ENCODE measurements at regions not wholly inside any gene's neighbourhood (a gene's known extent, or its start where the extent isn't known, plus 50 kb on each side); places are given as distances from the start of the nearest gene placed in this dataset.

- no peak for DNase-seq
Observed at GRCh38 chr10:125333769-125334168, 173.4 kb upstream of the CTBP2 start.

DNA sequence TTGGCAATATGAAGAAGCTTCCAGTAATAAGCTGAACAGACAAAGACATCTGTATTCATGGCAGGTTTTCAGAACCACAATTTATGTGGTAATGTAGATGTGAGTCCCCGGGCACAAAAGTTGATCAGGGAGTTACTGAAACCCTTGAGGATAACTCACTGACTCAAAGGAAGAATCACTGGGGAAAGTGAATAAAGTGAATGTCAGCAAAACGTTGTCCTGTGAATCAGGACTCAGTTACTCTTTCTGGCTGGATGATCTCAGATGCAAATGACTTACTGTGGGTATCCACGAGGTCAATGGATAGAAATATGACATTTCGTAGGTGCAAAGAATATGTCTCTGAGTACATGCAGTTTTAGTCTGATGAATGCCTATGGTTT, 172.8 kb upstream of the CTBP2 start:
- no peak for DNase-seq

DNA sequence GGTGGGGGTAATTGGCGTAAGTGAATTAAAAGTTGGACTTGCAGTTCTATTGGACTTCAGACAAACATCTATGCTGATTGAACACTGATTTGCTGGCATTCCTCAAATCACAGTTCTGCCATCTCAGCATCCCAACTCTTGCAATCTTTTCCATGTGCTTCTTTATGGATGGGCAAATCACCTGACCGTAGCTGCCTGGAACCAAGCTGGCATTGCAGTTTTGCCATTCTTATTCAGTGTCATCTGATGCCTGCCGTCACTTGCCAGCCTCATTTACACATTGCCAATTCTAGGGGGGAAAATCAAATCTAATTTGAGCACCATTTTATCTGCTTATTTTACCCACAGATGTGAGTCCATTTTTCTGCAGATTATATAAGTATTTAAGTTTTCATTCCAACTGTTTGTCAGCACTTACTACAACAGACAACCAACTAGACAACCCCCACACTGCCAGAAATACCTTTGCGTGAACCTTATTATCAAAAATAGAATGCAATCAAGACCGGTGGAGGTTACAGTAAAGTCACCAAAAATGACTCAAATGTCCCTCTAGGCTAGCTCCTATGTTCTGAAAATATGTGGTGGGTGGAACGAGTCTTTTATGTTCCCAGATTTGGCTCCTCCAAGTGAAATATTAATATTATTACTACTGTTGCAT, 172.3 kb upstream of the CTBP2 start:
- no peak for DNase-seq

DNA sequence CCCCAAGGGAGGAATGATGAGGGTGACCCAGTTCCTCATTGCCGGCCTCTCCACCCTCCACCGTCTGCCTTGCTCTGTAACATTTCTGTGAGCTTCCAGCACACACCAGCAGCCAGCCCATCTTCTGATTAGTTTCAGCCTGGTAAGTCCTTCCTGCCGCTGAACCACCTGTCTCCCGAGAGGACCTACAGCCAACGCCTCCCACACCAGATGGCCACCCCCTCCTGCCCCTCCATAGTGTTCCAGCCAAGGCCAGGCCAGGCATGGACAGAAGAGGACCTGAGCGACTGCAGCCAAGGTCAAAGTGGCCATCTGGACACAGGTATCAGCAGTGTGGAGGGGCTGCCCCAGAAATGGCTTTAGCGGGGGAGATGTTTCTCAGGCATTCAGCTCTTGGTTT, 170.7 kb upstream of the CTBP2 start:
- DNase-seq, result no peak

DNA sequence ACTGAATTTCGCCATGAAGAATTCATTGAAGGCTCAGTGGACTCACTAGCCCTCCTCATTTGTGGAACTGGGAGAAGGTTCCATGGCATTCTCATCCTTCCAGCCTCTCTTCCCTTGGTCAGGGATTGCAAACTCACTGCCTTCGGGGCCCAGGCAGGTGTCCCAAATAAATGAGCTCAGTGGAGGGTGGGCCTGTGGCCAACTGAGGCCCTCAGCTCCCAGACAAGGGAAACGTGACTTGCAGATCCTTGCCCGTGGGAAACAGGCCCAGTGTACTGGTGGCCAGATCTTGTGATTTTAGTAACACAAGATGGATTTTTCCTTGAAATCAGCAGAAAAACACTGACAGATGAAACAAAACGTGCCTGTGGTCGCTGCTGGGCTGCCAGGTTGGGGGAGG, 168.7 kb upstream of the CTBP2 start:
- no peak for DNase-seq

DNA sequence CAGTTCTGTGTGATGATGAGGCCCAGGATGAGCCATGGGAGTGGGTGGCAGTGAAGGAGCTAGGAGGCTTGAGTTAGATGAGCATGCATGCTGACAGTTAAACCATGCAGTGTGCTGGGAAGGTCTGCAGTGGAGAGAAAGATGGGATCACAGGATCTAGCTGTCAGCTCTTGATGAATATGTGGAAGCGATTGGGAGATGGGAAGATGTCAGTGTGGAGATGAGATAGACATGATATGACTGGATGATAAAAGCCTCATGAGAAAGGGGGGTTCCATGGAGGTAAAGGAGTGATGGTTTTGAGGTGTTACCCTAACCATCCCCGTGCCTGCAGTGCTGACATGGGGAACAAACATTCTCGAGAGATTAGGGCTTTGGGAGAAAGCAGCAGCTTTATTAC, 165.0 kb upstream of the CTBP2 start:
- no peak for DNase-seq

GRCh38 chr10:125316436-125316835, 156.1 kb upstream of the CTBP2 start:
- no peak for DNase-seq

DNA sequence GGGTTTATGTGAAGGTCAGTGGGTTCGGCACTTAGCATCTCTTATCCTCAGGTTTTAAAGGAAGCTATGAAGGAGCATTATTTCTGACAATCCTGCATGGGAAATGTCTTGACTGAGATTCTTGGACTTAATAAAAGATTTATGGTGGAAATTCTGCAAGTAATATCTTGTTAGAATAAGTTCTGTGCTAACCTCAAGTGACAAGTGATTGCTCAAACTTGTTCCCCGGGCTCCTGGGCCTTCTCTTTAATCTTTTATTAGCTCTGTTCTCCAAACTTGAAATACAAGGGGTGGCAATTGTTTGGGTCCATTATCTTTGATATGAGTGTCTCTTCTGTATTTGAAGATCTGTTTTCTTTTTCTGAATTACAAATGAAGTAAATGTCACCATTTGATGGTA, 140.6 kb upstream of the CTBP2 start:
- no peak for DNase-seq

DNA sequence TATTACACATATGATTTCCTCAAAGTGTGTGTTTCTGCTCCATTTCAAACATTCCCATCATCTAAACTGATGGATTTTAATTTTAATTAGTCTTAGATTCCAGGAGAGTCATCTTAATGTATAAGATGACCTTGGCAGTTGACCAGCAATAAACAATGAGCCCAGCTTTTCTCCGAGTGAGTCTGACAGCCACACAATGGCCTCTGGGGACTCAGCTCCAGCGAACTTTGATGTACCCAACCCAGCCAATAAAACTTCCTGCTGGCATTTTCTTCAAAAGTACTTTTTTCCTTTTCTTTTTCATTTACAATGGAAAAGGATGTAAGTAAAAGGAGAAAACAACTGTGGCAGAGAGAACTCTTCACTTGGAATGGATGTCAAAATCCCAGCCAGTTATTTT, 139.1 kb upstream of the CTBP2 start:
- no peak for DNase-seq

DNA sequence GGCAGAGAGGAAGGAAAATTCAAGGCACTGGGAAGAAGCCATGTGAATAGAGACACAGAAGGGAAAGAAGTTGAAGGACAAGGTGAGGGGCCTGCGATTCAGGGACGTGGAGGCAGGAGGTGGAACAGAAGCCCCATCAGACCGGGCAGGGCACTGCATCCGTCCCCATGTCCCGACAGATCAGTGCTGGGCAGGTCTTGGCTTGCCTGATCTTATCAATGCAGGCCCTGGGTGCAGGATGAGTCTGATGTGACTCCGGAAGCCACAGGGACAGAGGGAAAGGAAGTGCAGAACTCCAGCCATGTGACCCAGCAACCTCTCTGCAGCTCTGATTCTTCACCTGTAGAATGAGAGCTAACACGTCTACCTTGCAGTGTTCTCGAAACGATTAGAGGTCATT, 136.2 kb upstream of the CTBP2 start:
- DNase-seq, result no peak

DNA sequence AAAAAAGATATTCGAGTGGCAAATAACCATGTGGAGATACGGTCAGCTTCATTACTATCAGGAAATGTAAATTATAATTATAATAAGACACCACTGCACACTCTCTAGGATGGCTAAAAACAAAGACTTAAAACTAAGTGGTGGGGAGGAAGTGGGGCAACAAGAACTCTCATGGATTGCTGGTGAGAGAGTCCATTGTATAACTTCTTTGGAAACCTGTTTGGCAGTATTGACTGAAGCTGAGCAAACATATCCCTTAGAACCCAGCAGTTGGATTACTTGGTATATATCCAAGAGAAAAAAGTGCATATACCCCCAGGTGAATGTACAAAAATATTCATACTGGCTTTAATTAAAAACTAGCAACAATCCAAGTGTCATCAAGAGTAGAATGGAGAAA, 133.7 kb upstream of the CTBP2 start:
- DNase-seq, result no peak

- DNase-seq, result no peak
Observed at GRCh38 chr10:125291836-125292235, 131.5 kb upstream of the CTBP2 start.

- DNase-seq, result no peak
Observed at GRCh38 chr10:125289461-125289860, 129.1 kb upstream of the CTBP2 start.

DNA sequence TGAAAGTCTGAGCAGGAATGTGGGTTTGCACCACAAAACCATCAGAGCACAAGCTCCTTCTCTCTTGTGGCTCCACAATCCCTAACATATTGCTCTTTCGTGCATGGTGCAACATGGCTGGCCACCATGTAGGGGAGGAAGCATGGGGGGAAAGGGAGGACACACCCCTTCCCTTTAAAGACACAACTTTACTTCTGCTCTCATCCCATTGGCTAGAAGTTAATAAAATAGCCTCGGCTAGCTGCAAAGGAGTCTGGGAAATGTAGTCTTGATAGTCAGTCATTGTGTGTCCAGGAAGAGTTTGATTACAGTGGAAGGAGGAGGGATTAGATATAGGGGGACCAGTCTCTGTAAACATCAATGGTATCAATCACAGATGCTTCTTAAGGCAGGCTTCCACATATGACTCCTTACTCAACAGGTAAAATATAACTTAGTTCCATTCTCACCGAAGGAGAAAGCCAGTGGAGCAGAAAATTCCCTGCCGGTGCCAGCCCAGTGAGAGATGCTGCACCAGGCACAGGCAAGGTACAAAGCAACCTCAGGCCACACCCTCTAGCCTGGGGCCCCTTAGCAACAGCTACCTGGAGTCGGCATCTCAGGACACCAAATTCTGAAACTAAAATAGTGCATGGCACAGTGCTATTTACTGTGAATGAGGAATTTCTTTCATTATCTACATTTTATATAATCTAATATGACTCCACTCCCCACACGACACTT, 124.7 kb upstream of the CTBP2 start:
- DNase-seq, result no peak

- DNase-seq, result no peak
Observed at GRCh38 chr10:125283836-125284614, 123.7 kb upstream of the CTBP2 start.

DNA sequence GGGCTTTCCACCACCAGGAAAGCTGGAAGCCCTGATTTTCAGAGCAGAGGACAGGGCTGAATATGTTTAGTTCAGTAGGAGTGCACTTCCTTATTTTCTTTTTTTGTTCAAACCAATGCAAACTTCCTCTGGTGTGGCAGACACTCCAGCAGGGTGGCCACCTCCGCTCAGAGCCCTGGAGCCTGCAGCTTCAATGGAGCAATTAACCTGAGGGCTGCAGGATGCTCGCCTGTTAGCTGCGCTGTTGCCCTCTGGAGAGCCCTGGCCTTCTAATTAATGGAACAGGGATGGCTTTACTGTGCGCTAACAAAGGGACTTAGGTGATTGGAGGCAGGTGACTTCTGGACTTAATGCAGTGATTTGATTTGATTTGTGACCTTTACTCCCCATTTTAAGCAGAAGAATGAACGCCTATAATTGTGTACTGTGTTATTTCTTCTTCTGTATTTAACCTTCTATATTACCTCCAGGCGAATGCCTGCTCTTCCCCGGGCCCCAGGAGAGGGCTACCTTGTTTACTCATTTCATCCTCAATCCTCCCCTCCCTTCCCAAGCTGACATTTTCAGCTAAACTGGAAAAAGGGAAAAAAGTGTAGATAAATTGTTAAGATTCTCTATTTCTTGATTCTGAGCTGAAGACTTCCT, 123.0 kb upstream of the CTBP2 start:
- DNase-seq, result no peak

GRCh38 chr10:125281091-125281490, 120.7 kb upstream of the CTBP2 start:
- no peak for DNase-seq

GRCh38 chr10:125276133-125276532, 115.8 kb upstream of the CTBP2 start:
- DNase-seq, result no peak

DNA sequence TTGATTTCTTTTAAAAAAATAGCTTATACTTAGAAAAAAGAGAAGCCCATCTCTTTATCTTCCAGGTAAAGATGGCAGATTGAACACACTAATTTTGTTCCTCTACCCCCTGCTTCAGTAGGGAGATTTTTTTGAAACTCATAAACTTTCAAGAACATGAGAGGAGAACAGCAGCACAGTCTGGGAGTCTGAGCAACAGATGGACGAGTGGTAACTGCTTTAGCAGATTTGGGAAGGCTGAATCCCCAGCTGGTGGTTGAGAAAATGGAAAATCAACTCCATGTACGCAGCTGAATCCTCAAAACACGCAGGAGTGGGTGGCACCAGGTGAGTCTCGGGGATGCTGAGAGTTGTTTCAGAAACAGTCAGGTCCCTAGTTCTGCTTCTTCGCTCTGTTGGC, 114.6 kb upstream of the CTBP2 start:
- no peak for DNase-seq

DNA sequence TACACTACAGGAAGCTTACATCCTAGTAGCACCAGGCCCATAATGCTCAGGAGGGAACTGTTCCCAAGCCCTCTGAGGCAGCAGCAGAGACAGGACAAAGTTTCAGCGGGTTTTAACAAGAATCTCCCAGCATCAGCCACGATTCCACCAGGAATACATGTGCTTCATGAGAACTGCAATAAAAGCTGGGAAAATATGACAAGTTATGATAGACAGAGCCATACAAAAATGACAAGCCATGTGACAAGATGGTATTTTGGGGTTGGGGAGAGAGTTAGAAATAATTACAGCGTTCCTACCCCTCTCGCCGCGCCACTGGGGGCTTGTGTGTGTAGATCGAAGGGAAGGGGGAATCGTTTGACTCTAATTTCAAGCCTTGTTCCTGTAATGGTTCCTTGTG, 112.7 kb upstream of the CTBP2 start:
- no peak for DNase-seq

- DNase-seq, result no peak
Observed at GRCh38 chr10:125269716-125270115, 109.4 kb upstream of the CTBP2 start.

DNA sequence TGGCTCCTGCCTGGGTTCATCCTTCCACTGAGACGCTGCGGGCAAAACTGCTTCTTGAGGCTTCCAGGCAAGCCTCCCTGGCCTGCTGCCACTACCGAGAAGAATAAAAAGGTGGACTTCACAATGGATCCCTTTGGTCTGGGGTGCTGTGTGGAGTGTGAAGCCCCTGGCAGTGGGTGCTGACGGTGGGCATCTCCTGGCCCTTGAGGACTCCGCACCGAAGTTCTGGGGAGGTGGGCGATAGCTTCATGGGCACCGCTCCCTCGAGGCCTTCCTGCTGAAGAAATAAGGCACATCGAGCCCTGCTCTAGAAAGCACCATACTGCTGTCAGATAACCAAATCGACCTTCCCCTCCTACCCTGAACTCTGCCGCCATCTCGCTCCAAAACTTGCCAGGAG, 106.6 kb upstream of the CTBP2 start:
- DNase-seq, result no peak

- no peak for DNase-seq
Observed at GRCh38 chr10:125266541-125266940, 106.2 kb upstream of the CTBP2 start.

GRCh38 chr10:125265579-125265955, 105.2 kb upstream of the CTBP2 start:
- no peak for DNase-seq
